ENCODE measurements at regions not wholly inside any gene's neighbourhood (a gene's known extent, or its start where the extent isn't known, plus 50 kb on each side); places are given as distances from the start of the nearest gene placed in this dataset.
"Not testable (repeated sequence)": the region's sequence is repeated elsewhere in the genome, so short reads cannot be mapped to it uniquely, and the experiment has no call there.

GRCh38 chr10:38355911-38356526, 261.9 kb downstream of the ZNF37A start:
- H3K9me3 Mint-ChIP-seq; H3K4me1 ChIP-seq (ENCODE audit: control insufficient read depth in 1 of 2, extremely low read depth in 1 of 2, insufficient read depth in 2 of 2, low read length in 2 of 2); H3K36me3 ChIP-seq (ENCODE audit: control insufficient read depth in 2 of 2, extremely low read depth in 1 of 2, insufficient read depth in 1 of 2, low read length in 1 of 2); H3K36me3 Mint-ChIP-seq; H3K27me3 Mint-ChIP-seq; H3K9me3 ChIP-seq; H3K27me3 ChIP-seq (replicated peaks in 1 of 2; ENCODE audit: control insufficient read depth in 2 of 2, extremely low read depth in 1 of 2, insufficient read depth in 2 of 2, low read length in 1 of 2); CTCF ChIA-PET; POLR2A ChIA-PET: not testable (repeated sequence)
- peak overlapping the region; percentile 91 to 98 for H3K27ac Mint-ChIP-seq
- ATAC-seq (replicated peaks in 1 of 4) (peak; percentile 98 to 100 (median 100)), DNase-seq (peak; percentile 51 to 87 (median 80))
- H3K4me1 Mint-ChIP-seq, result peaks cover 0 to 19% (median 7%) of the 10 kb centered on the region in 3 donors
- peak overlapping the region; percentile 81 to 92 (median 91) for H3K4me3 Mint-ChIP-seq
- Histone ChIP-seq H3K4me3 (ENCODE audit: control insufficient read depth in 1 of 2, extremely low read depth in 1 of 2, low read length in 1 of 2) (peak overlapping the region; percentile 47 to 56), H3K27ac (ENCODE audit: low read length) (peak overlapping the region; percentile 90)
- 2% methylated on average over 5 of the region's 41 CpGs for WGBS (ENCODE audit: insufficient coverage)

GRCh38 chr10:38356527-38356926, 262.4 kb downstream of the ZNF37A start:
- H3K27me3 ChIP-seq (replicated peaks in 1 of 2; ENCODE audit: control insufficient read depth in 2 of 2, extremely low read depth in 1 of 2, insufficient read depth in 2 of 2, low read length in 1 of 2); H3K9me3 Mint-ChIP-seq; H3K27me3 Mint-ChIP-seq; H3K36me3 Mint-ChIP-seq; H3K4me1 ChIP-seq (ENCODE audit: control insufficient read depth in 1 of 2, extremely low read depth in 1 of 2, insufficient read depth in 2 of 2, low read length in 2 of 2); POLR2A ChIA-PET; H3K36me3 ChIP-seq (ENCODE audit: control insufficient read depth in 2 of 2, extremely low read depth in 1 of 2, insufficient read depth in 1 of 2, low read length in 1 of 2); CTCF ChIA-PET; H3K9me3 ChIP-seq: not testable (repeated sequence)
- peak overlapping the region; percentile 75 for H3K27ac ChIP-seq (ENCODE audit: low read length)
- peak overlapping the region; percentile 6 to 56 for H3K4me3 ChIP-seq (ENCODE audit: control insufficient read depth in 1 of 2, extremely low read depth in 1 of 2, low read length in 1 of 2)
- ATAC-seq (replicated peaks in 1 of 4), result peak; percentile 39 to 49 (median 42)
- WGBS (ENCODE audit: insufficient coverage), result no CpG with 5 or more reads among the region's 16 CpGs
- peaks cover 0 to 21% (median 7%) of the 10 kb centered on the region in 3 donors for H3K4me1 Mint-ChIP-seq
- H3K4me3 Mint-ChIP-seq, result peak overlapping the region; percentile 81 to 92 (median 91)
- peak overlapping the region; percentile 91 to 98 for H3K27ac Mint-ChIP-seq
- peak in 5 of 35 experiments; percentile 0 to 24 (median 2) for DNase-seq

- H3K4me1 ChIP-seq (ENCODE audit: control insufficient read depth in 1 of 2, extremely low read depth in 1 of 2, insufficient read depth in 2 of 2, low read length in 2 of 2); CTCF ChIA-PET: not testable (repeated sequence)
Observed at GRCh38 chr10:38362514-38362913, 268.4 kb downstream of the ZNF37A start.

GRCh38 chr10:38364073-38364472, 269.9 kb downstream of the ZNF37A start:
- H3K9me3 Mint-ChIP-seq; H3K27ac ChIP-seq (ENCODE audit: low read length); H3K9me3 ChIP-seq; H3K27me3 Mint-ChIP-seq; DNase-seq; ATAC-seq (replicated peaks in 1 of 4); H3K4me1 ChIP-seq (ENCODE audit: control insufficient read depth in 1 of 2, extremely low read depth in 1 of 2, insufficient read depth in 2 of 2, low read length in 2 of 2); H3K4me3 Mint-ChIP-seq; H3K27ac Mint-ChIP-seq; H3K27me3 ChIP-seq (replicated peaks in 1 of 2; ENCODE audit: control insufficient read depth in 2 of 2, extremely low read depth in 1 of 2, insufficient read depth in 2 of 2, low read length in 1 of 2); CTCF ChIA-PET; POLR2A ChIA-PET; H3K4me3 ChIP-seq (ENCODE audit: control insufficient read depth in 1 of 2, extremely low read depth in 1 of 2, low read length in 1 of 2): not testable (repeated sequence)
- WGBS (ENCODE audit: insufficient coverage), result no CpG with 5 or more reads among the region's 4 CpGs
- peaks cover 0 to 14% (median 0%) of the 10 kb centered on the region in 3 donors for H3K4me1 Mint-ChIP-seq
- H3K36me3 ChIP-seq (ENCODE audit: control insufficient read depth in 2 of 2, extremely low read depth in 1 of 2, insufficient read depth in 1 of 2, low read length in 1 of 2), result peaks cover 0 to 26% of the 10 kb centered on the region in 2 donors
- H3K36me3 Mint-ChIP-seq, result peaks cover 27% of the 10 kb centered on the region

More at GRCh38 chr10:38362514-38362913, 268.4 kb downstream of the ZNF37A start:
- POLR2A ChIA-PET; H3K27ac ChIP-seq (ENCODE audit: low read length); H3K9me3 Mint-ChIP-seq; DNase-seq; H3K27me3 ChIP-seq (replicated peaks in 1 of 2; ENCODE audit: control insufficient read depth in 2 of 2, extremely low read depth in 1 of 2, insufficient read depth in 2 of 2, low read length in 1 of 2); H3K27ac Mint-ChIP-seq; H3K4me3 Mint-ChIP-seq; ATAC-seq (replicated peaks in 1 of 4); H3K9me3 ChIP-seq; H3K4me3 ChIP-seq (ENCODE audit: control insufficient read depth in 1 of 2, extremely low read depth in 1 of 2, low read length in 1 of 2); H3K27me3 Mint-ChIP-seq: not testable (repeated sequence)
- Mint-ChIP-seq H3K36me3 (peaks cover 26% of the 10 kb centered on the region), H3K4me1 (peaks cover 0 to 23% (median 4%) of the 10 kb centered on the region in 3 donors)
- peaks cover 0 to 21% of the 10 kb centered on the region in 2 donors for H3K36me3 ChIP-seq (ENCODE audit: control insufficient read depth in 2 of 2, extremely low read depth in 1 of 2, insufficient read depth in 1 of 2, low read length in 1 of 2)

- H3K9me3 Mint-ChIP-seq; H3K27me3 ChIP-seq (replicated peaks in 1 of 2; ENCODE audit: control insufficient read depth in 2 of 2, extremely low read depth in 1 of 2, insufficient read depth in 2 of 2, low read length in 1 of 2); H3K27ac Mint-ChIP-seq; H3K4me1 ChIP-seq (ENCODE audit: control insufficient read depth in 1 of 2, extremely low read depth in 1 of 2, insufficient read depth in 2 of 2, low read length in 2 of 2); H3K4me3 ChIP-seq (ENCODE audit: control insufficient read depth in 1 of 2, extremely low read depth in 1 of 2, low read length in 1 of 2); H3K27ac ChIP-seq (ENCODE audit: low read length); H3K9me3 ChIP-seq; H3K4me3 Mint-ChIP-seq; H3K27me3 Mint-ChIP-seq; POLR2A ChIA-PET: not testable (repeated sequence)
- H3K36me3 ChIP-seq (ENCODE audit: control insufficient read depth in 2 of 2, extremely low read depth in 1 of 2, insufficient read depth in 1 of 2, low read length in 1 of 2), result peaks cover 0 to 30% of the 10 kb centered on the region in 2 donors
- WGBS (ENCODE audit: insufficient coverage), result 57% methylated on average over 1 of the region's 5 CpGs
- Mint-ChIP-seq H3K36me3 (peaks cover 34% of the 10 kb centered on the region), H3K4me1 (peaks cover 0 to 11% (median 0%) of the 10 kb centered on the region in 3 donors)
- CTCF ChIA-PET, result interaction anchor here in 1 of 2 donors (1.1 to 1.8 kb wide), 4 partner anchors 37 to 391 kb away, joined by 3 to 8 read pairs (median 6); partner anchors contain the start of gene ZNF25
- ATAC-seq (replicated peaks in 1 of 4), result peak in 2 of 4 experiments; percentile 49 to 50
- DNase-seq, result peak in 14 of 35 experiments; percentile 1 to 48 (median 5)
Observed at GRCh38 chr10:38365917-38366316, 271.8 kb downstream of the ZNF37A start.

- H3K27me3 ChIP-seq (replicated peaks in 1 of 2; ENCODE audit: control insufficient read depth in 2 of 2, extremely low read depth in 1 of 2, insufficient read depth in 2 of 2, low read length in 1 of 2); H3K9me3 Mint-ChIP-seq; H3K4me1 Mint-ChIP-seq; H3K4me1 ChIP-seq (ENCODE audit: control insufficient read depth in 1 of 2, extremely low read depth in 1 of 2, insufficient read depth in 2 of 2, low read length in 2 of 2); H3K27ac Mint-ChIP-seq; POLR2A ChIA-PET; H3K27ac ChIP-seq (ENCODE audit: low read length); H3K9me3 ChIP-seq; H3K36me3 ChIP-seq (ENCODE audit: control insufficient read depth in 2 of 2, extremely low read depth in 1 of 2, insufficient read depth in 1 of 2, low read length in 1 of 2); H3K4me3 Mint-ChIP-seq; H3K27me3 Mint-ChIP-seq; ATAC-seq (replicated peaks in 1 of 4); H3K36me3 Mint-ChIP-seq; DNase-seq; H3K4me3 ChIP-seq (ENCODE audit: control insufficient read depth in 1 of 2, extremely low read depth in 1 of 2, low read length in 1 of 2); CTCF ChIA-PET: not testable (repeated sequence)
- no CpG with 5 or more reads among the region's 2 CpGs for WGBS (ENCODE audit: insufficient coverage)
Observed at GRCh38 chr10:38383800-38384199, 289.7 kb downstream of the ZNF37A start.

- H3K36me3 Mint-ChIP-seq; H3K27me3 Mint-ChIP-seq; ATAC-seq (replicated peaks in 1 of 4); H3K27ac Mint-ChIP-seq; H3K4me1 Mint-ChIP-seq; CTCF ChIA-PET; H3K9me3 ChIP-seq; H3K9me3 Mint-ChIP-seq; POLR2A ChIA-PET; DNase-seq; H3K4me1 ChIP-seq (ENCODE audit: control insufficient read depth in 1 of 2, extremely low read depth in 1 of 2, insufficient read depth in 2 of 2, low read length in 2 of 2); H3K27ac ChIP-seq (ENCODE audit: low read length); H3K36me3 ChIP-seq (ENCODE audit: control insufficient read depth in 2 of 2, extremely low read depth in 1 of 2, insufficient read depth in 1 of 2, low read length in 1 of 2); H3K27me3 ChIP-seq (replicated peaks in 1 of 2; ENCODE audit: control insufficient read depth in 2 of 2, extremely low read depth in 1 of 2, insufficient read depth in 2 of 2, low read length in 1 of 2); H3K4me3 Mint-ChIP-seq; H3K4me3 ChIP-seq (ENCODE audit: control insufficient read depth in 1 of 2, extremely low read depth in 1 of 2, low read length in 1 of 2): not testable (repeated sequence)
Observed at GRCh38 chr10:38386869-38387268, 292.7 kb downstream of the ZNF37A start.
